Cardiac fibroblast (primary cell): ENCODE measurements at regions not wholly inside any gene's neighbourhood (a gene's known extent, or its start where the extent isn't known, plus 50 kb on each side); places are given as distances from the start of the nearest gene placed in this dataset.

Source experiments
- DNase-seq, 2 donors: peaks; one replicate each; pipeline versions ENCODE4 v3.0.0 to v3.0.0-alpha.2; 2010; ENCODE audit warnings: low read depth in 2 of 2
- H3K4me3 ChIP-seq, 2 donors: replicated peaks in 1 of 2; 1 replicate in 1 of 2; 2 replicates in 1 of 2; pipeline ENCODE4 v1.5.1; 2011; ENCODE audit warnings: low read depth in 2 of 2, low read length in 2 of 2, mild to moderate bottlenecking in 2 of 2, moderate library complexity in 1 of 2
- TF ChIP-seq, protein P1 (sequence below): IDR thresholded peaks from one replicate; pipeline ENCODE4 v1.5.1; 2011; ENCODE audit warnings: low read depth, mild to moderate bottlenecking, low read length, inconsistent platforms

DNA sequence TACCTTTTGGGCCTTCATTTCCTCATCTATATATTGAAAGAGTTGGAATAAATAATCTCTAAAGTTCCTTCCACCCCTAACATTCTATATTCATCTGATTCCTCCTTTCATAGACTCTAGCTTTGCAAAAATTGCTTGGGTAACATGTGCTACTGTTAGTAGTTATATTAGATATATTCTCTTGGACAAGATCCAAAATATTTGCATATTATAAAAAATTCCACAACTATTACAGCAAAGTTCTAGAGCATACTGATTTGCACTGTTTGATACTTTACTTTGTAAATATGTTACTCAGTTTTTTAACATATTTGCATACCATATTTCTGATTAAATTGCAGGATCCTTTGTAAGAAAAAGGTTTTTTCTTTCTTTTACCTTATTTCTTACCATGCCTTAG, 95.9 kb upstream of the UBE2E2 start:
- H3K4me3 ChIP-seq, result no peak overlapping the region
- TF ChIP-seq, protein P1, sequence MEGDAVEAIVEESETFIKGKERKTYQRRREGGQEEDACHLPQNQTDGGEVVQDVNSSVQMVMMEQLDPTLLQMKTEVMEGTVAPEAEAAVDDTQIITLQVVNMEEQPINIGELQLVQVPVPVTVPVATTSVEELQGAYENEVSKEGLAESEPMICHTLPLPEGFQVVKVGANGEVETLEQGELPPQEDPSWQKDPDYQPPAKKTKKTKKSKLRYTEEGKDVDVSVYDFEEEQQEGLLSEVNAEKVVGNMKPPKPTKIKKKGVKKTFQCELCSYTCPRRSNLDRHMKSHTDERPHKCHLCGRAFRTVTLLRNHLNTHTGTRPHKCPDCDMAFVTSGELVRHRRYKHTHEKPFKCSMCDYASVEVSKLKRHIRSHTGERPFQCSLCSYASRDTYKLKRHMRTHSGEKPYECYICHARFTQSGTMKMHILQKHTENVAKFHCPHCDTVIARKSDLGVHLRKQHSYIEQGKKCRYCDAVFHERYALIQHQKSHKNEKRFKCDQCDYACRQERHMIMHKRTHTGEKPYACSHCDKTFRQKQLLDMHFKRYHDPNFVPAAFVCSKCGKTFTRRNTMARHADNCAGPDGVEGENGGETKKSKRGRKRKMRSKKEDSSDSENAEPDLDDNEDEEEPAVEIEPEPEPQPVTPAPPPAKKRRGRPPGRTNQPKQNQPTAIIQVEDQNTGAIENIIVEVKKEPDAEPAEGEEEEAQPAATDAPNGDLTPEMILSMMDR, result no peak
- DNase-seq, result no peak

- H3K4me3 ChIP-seq, result no peak overlapping the region
- DNase-seq, result no peak
- TF ChIP-seq, protein P1, result no peak
Measured at GRCh38 chr3:23108451-23109057, 94.6 kb upstream of the UBE2E2 start.

DNA sequence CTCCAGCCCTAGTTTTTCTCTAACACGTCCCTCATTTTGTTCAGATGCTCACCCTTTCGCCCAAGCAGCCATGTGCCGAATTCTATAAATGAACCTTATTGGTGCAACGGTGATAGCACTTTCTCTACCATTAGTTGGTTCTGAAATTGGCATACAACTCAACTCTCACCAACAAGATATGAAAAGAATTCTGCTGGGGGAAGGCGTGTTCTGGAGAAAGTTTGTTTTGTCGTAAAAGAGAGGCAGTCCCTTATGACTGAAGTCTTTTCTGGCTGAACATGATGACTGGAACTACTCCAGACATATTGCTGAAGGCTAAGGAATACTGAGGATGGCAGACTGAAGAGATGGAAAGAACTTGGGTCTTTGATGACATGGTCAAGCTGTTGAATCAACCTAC, 91.8 kb upstream of the UBE2E2 start:
- H3K4me3 ChIP-seq, result no peak overlapping the region
- TF ChIP-seq, protein P1, result no peak
- no peak for DNase-seq

DNA sequence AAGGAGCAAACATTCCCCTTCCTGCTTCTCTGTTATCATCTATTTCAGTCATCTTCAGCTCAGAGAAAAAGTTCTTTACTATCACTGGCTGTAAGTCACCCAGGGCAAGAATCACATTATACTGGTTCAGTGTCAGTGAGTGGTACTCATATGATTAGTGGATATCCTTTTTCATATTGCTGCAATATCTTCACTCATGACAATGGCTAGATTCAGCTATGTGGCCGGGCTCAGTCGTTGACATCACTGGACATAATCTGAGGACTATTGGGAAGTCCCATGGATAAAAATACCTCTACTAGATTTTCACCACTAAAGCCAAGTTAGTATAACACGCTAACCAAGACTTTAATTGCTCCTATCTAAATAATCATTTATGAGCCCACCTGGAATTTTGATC, 91.3 kb upstream of the UBE2E2 start:
- DNase-seq, result no peak
- TF ChIP-seq, protein P1, result no peak

GRCh38 chr3:23112491-23112890, 90.6 kb upstream of the UBE2E2 start:
- no peak overlapping the region for H3K4me3 ChIP-seq
- TF ChIP-seq, protein P1, result no peak
- no peak for DNase-seq

More for the DNA sequence above, 91.3 kb upstream of the UBE2E2 start:
- H3K4me3 ChIP-seq, result no peak overlapping the region

DNA sequence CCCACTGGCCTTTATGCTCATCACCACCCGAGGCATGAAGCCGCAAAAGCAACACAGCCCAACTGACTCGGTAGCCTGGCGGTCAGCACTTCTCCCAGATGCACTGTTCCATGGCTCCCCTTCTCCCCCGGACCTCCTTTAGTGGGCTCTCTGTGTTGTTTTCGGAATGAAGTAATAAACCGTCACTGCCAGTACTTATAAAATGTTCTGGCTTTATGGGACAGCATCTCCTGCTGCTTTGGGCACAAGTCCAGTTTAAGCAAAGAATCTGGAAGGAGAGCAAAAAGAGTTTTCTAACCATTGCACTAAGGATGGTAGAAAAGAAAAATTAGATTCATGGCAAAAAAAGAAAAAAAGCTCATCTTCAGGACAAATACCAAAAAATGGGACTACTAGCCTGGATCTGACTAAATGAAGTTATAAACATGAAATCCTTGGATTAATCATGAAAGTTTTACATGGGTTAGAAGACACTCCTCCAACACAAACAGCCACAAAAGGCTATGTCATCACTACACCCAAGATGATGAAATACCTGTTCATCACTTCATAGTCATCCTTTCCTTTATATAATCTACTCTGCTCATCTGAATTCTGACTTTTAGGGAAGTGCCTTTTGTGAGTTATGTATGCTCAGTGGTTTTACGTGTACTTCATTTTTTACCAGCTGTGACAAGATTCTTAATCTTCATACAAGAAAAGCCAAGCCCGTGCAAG, 89.5 kb upstream of the UBE2E2 start:
- peak; percentile 50 to 92 for DNase-seq
- TF ChIP-seq, protein P1, result no peak

More for the DNA sequence above, 89.5 kb upstream of the UBE2E2 start:
- H3K4me3 ChIP-seq, result no peak overlapping the region
